ENCODE measurements at regions not wholly inside any gene's neighbourhood (a gene's known extent, or its start where the extent isn't known, plus 50 kb on each side); places are given as distances from the start of the nearest gene placed in this dataset.

DNA sequence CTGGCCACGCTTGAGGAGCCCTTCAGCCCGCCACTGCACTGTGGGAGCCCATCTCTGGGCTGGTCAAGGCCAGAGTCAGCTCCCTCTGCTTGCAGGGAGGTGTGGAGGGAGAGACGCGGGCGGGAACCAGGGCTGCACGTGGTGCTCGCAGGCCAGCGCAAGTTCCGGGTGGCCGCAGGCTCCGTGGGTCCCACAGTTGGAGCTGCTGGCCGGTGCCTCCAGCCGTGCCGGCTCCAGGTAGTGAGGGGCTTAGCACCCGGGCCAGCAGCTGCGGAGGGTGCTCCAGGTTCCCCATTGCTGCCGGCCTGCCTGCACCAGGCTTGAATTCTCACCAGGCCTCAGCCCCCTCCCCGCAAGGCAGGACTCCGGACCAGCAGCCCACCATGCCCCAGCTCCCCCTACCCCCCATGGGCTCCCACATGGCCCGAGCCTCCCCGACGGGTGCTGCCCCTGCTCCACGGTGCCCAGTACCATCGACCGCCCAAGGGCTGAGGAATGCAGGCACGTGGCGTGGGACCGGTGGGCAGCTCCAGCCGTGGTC is 192.8 kb upstream of the IZUMO3 start:
- H3K79me2 ChIP-seq (ENCODE audit: insufficient read depth), result no peaks in the 10 kb centered on the region
- WGBS (ENCODE audit: low lambda C conversion rate), result 50% methylated on average over 13 of the region's 29 CpGs
- no peaks in the 10 kb centered on the region for H3K9me3 ChIP-seq
- TF ChIP-seq, protein P1, sequence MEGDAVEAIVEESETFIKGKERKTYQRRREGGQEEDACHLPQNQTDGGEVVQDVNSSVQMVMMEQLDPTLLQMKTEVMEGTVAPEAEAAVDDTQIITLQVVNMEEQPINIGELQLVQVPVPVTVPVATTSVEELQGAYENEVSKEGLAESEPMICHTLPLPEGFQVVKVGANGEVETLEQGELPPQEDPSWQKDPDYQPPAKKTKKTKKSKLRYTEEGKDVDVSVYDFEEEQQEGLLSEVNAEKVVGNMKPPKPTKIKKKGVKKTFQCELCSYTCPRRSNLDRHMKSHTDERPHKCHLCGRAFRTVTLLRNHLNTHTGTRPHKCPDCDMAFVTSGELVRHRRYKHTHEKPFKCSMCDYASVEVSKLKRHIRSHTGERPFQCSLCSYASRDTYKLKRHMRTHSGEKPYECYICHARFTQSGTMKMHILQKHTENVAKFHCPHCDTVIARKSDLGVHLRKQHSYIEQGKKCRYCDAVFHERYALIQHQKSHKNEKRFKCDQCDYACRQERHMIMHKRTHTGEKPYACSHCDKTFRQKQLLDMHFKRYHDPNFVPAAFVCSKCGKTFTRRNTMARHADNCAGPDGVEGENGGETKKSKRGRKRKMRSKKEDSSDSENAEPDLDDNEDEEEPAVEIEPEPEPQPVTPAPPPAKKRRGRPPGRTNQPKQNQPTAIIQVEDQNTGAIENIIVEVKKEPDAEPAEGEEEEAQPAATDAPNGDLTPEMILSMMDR (IDR thresholded peaks at IDR 0.05), result no peak
- TF ChIP-seq EP300 (IDR thresholded peaks at IDR 0.05; ENCODE audit: borderline replicate concordance in 1 of 2, low read depth in 1 of 2, low read length in 1 of 2), result no peak
- H4K20me1 ChIP-seq (ENCODE audit: insufficient read depth), result no peaks in the 10 kb centered on the region
- ChIA-PET CTCF (no interaction called here), POLR2A (no interaction called here)
- no peaks in the 10 kb centered on the region for H3K36me3 ChIP-seq (replicated peaks in 1 of 2; ENCODE audit: control insufficient read depth in 1 of 2, insufficient read depth in 2 of 2, low read length in 1 of 2)
- no peak overlapping the region for H3K9ac ChIP-seq
- H3K27ac ChIP-seq (ENCODE audit: low read depth in 2 of 2, low read length in 1 of 2), result no peak overlapping the region
- DNase-seq, result no peak
- no peak overlapping the region for H3K4me3 ChIP-seq (ENCODE audit: low read depth in 2 of 2, low read length in 1 of 2)
- no peaks in the 10 kb centered on the region for H3K9me2 ChIP-seq
- H3K27me3 ChIP-seq (ENCODE audit: insufficient read depth), result no peaks in the 10 kb centered on the region
- no peaks in the 10 kb centered on the region; a peak in 1 of 4 replicates for H3K4me1 ChIP-seq (ENCODE audit: control insufficient read depth in 1 of 2, insufficient read depth in 2 of 2, low read depth in 1 of 2, low read length in 1 of 2)
- no peak overlapping the region for H2AFZ ChIP-seq (ENCODE audit: low read depth)
- H3F3A ChIP-seq (replicated peaks; ENCODE audit: insufficient read depth), result no peaks in the 10 kb centered on the region
- no peak overlapping the region for H3K4me2 ChIP-seq

DNA sequence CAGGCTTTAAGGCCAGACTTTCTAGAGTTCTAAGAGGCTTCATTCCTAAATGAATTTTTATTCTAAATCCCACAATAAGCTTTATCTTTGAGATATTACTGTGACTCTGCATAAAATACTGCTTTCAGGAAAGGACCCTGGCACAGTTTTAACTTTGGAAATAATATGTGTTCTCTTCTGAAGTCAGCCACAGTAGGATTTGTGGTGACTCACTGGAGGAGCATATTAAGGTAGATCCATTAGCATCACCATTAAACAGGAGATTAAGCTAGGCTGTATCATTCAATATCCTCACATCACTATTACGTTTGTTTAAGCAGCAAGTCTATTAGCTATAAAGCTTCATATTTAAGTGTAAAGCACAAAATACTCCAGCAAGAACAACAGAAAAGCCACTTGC is 186.1 kb upstream of the IZUMO3 start:
- 37% methylated on average over 1 of the region's 1 CpG for WGBS (ENCODE audit: low lambda C conversion rate)
- no peaks in the 10 kb centered on the region for H3F3A ChIP-seq (replicated peaks; ENCODE audit: insufficient read depth)
- H3K27ac ChIP-seq (ENCODE audit: low read depth in 2 of 2, low read length in 1 of 2), result no peak overlapping the region
- CTCF ChIA-PET, result no interaction called here
- no peak overlapping the region for H2AFZ ChIP-seq (ENCODE audit: low read depth)
- H3K9ac ChIP-seq, result no peak overlapping the region
- H3K9me2 ChIP-seq, result no peaks in the 10 kb centered on the region
- H3K79me2 ChIP-seq (ENCODE audit: insufficient read depth), result no peaks in the 10 kb centered on the region
- no peak overlapping the region for H3K4me3 ChIP-seq (ENCODE audit: low read depth in 2 of 2, low read length in 1 of 2)
- POLR2A ChIA-PET, result no interaction called here
- TF ChIP-seq TAF1 (IDR thresholded peaks at IDR 0.05; ENCODE audit: borderline replicate concordance, low read depth, low read length), result no peak
- TF ChIP-seq NRF1 (IDR thresholded peaks at IDR 0.05; ENCODE audit: low read depth, low read length), result no peak
- TF ChIP-seq, protein P1 (IDR thresholded peaks at IDR 0.05), result no peak
- no peak for TF ChIP-seq JUND (IDR thresholded peaks at IDR 0.05)
- TF ChIP-seq NFIC (IDR thresholded peaks at IDR 0.05; ENCODE audit: borderline replicate concordance), result no peak
- no peaks in the 10 kb centered on the region for H3K36me3 ChIP-seq (replicated peaks in 1 of 2; ENCODE audit: control insufficient read depth in 1 of 2, insufficient read depth in 2 of 2, low read length in 1 of 2)
- DNase-seq, result no peak
- no peaks in the 10 kb centered on the region for H4K20me1 ChIP-seq (ENCODE audit: insufficient read depth)
- no peaks in the 10 kb centered on the region; a peak in 1 of 4 replicates for H3K4me1 ChIP-seq (ENCODE audit: control insufficient read depth in 1 of 2, insufficient read depth in 2 of 2, low read depth in 1 of 2, low read length in 1 of 2)
- H3K27me3 ChIP-seq (ENCODE audit: insufficient read depth), result no peaks in the 10 kb centered on the region
- H3K4me2 ChIP-seq, result no peak overlapping the region
- no peaks in the 10 kb centered on the region for H3K9me3 ChIP-seq

DNA sequence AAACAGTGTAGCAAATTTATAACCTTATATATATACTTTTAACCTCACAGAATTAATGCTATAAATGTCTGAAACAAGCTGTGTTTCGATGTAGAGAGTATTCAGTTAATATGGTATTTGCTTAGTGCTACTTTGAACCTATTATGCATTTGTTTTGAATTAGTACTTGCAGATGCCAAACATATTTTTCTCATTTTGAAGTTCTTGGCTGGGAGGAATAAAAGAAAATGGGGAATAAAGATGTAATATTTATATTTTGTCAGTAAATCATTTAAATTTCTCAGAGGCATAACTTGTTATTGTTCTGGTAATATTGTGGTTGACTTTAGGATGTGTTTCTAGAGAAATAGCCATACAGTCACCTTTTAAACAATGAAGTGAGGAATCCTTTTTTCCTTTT is 175.9 kb upstream of the IZUMO3 start:
- POLR2A ChIA-PET, result no interaction called here
- TF ChIP-seq GABPA (IDR thresholded peaks at IDR 0.05; ENCODE audit: low read depth) (no peak), EZH2phosphoT487 (IDR thresholded peaks at IDR 0.05; ENCODE audit: borderline replicate concordance, low read depth) (no peak), FOXJ3 (CRISPR knock-in tag; IDR thresholded peaks at IDR 0.05) (no peak), MEF2A (IDR thresholded peaks at IDR 0.05; ENCODE audit: borderline replicate concordance, low read depth) (no peak), RXRA (IDR thresholded peaks at IDR 0.05; ENCODE audit: borderline replicate concordance, low read depth) (no peak), RAD21 (IDR thresholded peaks at IDR 0.05; ENCODE audit: low read length) (no peak), NRF1 (IDR thresholded peaks at IDR 0.05; ENCODE audit: low read depth, low read length) (no peak), RFX5 (IDR thresholded peaks at IDR 0.05; ENCODE audit: low read length) (no peak), TCF12 (IDR thresholded peaks at IDR 0.05) (no peak), YY1 (IDR thresholded peaks at IDR 0.05; ENCODE audit: low read depth) (no peak), TAF1 (IDR thresholded peaks at IDR 0.05; ENCODE audit: borderline replicate concordance, low read depth, low read length) (no peak)
- TF ChIP-seq, protein P2, sequence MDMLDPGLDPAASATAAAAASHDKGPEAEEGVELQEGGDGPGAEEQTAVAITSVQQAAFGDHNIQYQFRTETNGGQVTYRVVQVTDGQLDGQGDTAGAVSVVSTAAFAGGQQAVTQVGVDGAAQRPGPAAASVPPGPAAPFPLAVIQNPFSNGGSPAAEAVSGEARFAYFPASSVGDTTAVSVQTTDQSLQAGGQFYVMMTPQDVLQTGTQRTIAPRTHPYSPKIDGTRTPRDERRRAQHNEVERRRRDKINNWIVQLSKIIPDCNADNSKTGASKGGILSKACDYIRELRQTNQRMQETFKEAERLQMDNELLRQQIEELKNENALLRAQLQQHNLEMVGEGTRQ (IDR thresholded peaks at IDR 0.05; ENCODE audit: borderline replicate concordance, low read depth, low read length), result no peak
- TF ChIP-seq, protein P3, sequence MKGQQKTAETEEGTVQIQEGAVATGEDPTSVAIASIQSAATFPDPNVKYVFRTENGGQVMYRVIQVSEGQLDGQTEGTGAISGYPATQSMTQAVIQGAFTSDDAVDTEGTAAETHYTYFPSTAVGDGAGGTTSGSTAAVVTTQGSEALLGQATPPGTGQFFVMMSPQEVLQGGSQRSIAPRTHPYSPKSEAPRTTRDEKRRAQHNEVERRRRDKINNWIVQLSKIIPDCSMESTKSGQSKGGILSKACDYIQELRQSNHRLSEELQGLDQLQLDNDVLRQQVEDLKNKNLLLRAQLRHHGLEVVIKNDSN (IDR thresholded peaks at IDR 0.05; ENCODE audit: borderline replicate concordance, low read depth), result no peak

More for the DNA sequence above, 175.9 kb upstream of the IZUMO3 start:
- H4K20me1 ChIP-seq (ENCODE audit: insufficient read depth), result no peaks in the 10 kb centered on the region
- CTCF ChIA-PET, result no interaction called here
- no peak overlapping the region for H3K4me3 ChIP-seq (ENCODE audit: low read depth in 2 of 2, low read length in 1 of 2)
- H3K4me1 ChIP-seq (ENCODE audit: control insufficient read depth in 1 of 2, insufficient read depth in 2 of 2, low read depth in 1 of 2, low read length in 1 of 2), result no peaks in the 10 kb centered on the region
- no peaks in the 10 kb centered on the region; the same call in 1 of the 2 replicates for H3K9me3 ChIP-seq
- H3K4me2 ChIP-seq, result no peak overlapping the region
- no peaks in the 10 kb centered on the region for H3K9me2 ChIP-seq
- H3K9ac ChIP-seq, result no peak overlapping the region
- no peaks in the 10 kb centered on the region for H3K36me3 ChIP-seq (replicated peaks in 1 of 2; ENCODE audit: control insufficient read depth in 1 of 2, insufficient read depth in 2 of 2, low read length in 1 of 2)
- no peak for DNase-seq
- 7% methylated on average over 1 of the region's 1 CpG for WGBS (ENCODE audit: low lambda C conversion rate)
- no peaks in the 10 kb centered on the region for H3F3A ChIP-seq (replicated peaks; ENCODE audit: insufficient read depth)
- H2AFZ ChIP-seq (ENCODE audit: low read depth), result no peak overlapping the region
- no peak overlapping the region for H3K27ac ChIP-seq (ENCODE audit: low read depth in 2 of 2, low read length in 1 of 2)
- no peaks in the 10 kb centered on the region for H3K27me3 ChIP-seq (ENCODE audit: insufficient read depth)
- H3K79me2 ChIP-seq (ENCODE audit: insufficient read depth), result no peaks in the 10 kb centered on the region
